NCI-H1694 treated with DMSO at 0.1 percent for 48 hours (cell line): ENCODE measurements at regions not wholly inside any gene's neighbourhood (a gene's known extent, or its start where the extent isn't known, plus 50 kb on each side); places are given as distances from the start of the nearest gene placed in this dataset.
"Not testable (repeated sequence)": the region's sequence is repeated elsewhere in the genome, so short reads cannot be mapped to it uniquely, and the experiment has no call there.

Experiments
- DNase-seq: peaks from one replicate; lab custom pipeline; 2025; lab: John Stamatoyannopoulos, UW

DNA sequence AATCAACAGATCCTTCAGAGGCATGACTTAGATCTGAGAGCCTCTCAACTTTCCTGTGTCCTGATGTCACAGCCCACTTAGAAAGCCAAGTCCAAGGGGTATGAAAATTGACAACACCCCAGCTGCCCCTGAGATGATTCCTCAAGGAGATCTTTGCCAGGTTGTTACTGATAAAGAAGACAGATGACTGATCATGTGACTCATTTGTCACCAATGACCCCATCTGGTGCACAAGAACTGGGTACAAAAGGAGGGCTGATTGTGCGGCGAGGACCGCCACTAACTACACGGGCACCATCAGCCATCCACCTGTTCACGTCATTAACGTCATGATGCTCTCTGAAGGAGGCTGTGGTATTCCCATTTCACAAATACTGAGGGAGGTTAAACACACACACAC lies 583.2 kb upstream of the KLF4 start:
- no peak for DNase-seq

DNA sequence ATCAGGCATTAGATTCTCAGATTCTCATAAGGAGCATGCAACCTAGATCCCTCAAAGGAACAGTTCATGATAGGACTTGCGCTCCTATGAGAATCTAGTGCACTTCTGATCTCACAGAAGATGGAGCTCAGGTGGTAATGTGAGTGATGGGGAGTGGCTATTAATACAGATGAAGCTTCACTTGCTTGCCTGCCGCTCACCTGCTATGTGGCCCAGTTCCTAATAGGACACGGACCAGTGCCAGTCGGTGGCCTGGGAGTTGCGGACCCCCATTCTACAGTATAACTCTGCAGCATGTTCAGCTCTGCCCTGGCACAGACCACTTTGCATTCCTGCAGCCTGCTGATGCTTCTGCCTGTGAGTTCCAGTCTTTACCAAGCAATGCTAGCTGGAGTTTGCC lies 581.3 kb upstream of the KLF4 start:
- DNase-seq: no peak

DNA sequence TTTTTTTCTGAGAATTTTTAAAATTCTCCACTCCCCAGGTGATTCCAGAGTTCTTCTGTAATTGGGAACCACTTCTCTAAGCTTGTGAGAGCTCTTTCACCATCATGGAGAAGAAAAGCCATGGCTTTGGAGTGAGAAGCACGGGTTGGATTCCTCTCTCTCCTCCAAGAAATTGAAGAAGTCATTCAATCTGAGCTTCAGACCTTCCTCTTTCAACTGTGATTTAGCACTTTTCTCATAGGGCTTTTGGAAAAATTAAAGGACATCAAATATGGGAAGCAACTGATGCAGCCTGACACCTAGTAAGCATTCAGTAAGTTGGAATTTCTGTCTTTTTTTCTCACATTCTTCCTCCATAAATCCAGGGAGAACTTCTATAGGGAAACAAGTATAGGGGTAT lies 580.4 kb upstream of the KLF4 start:
- no peak for DNase-seq

DNA sequence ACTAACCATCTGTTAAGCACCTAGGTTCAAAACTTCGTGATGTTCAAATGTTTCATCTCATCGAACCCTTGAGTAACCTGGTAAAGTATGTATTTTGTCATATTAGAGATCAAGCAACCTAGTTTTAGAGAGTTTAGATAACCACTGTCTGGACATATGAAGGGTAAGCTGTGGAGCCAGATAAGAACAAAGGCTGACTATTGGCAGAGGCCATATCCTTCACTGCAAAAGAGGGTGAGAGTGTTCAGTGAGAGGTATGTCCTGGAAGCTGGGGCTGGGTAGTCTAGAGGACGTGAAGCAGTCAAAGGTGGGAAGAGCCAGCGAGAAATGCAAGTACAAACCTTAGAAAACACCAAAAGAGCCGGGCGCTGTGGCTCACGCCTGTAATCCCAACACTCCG lies 573.1 kb upstream of the KLF4 start:
- DNase-seq: no peak

DNA sequence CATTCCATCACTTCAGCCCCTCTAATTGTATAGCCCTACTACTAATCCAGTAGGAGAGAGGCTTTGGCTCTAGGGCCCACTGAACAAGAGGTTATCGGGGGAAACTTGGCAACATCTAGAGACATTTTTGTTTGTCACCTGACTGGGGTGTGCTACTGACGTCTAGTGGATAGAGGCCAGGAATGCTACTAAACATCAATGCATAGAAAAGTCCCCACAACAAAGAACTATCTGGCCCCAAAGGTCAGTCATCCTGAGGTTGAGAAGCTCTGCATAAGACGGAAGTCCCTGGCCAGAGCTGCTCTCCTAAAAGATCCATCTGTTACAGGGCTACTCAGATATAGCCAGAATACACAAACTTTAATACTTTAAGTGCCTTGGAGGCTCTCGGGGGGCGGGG lies 570.6 kb upstream of the KLF4 start:
- no peak for DNase-seq

DNA sequence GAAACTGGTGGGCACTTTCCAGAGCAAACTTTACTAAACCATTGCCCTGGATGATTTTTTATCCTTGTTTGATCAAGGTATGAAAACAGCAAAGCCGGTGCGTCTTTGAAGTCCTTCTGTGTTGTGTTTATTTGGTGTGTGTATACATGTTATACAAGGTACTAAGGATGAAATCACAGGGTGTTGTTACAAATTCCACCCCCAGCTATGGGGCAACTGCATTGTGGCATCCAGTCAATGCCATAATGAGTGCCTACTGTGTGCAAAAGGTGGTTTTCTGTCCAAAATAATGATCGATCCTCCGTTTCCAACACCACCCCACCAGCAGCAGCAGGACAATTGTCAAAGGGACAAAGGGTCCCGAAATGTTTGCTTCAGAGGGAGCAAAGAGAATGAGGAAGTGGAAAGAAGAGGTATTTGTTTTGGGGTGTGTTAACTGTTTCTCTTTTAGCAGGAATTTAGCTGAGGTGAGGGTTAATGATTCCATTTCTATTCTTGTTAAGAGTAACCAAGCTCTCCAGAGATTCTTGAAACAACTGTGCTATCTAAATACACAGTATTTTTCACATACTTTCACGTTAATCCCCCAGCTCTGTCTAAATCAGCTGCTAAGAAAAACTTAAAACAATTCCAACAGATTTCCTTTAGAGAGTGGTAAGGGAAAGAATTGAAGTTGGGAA lies 568.7 kb upstream of the KLF4 start:
- no peak for DNase-seq

DNA sequence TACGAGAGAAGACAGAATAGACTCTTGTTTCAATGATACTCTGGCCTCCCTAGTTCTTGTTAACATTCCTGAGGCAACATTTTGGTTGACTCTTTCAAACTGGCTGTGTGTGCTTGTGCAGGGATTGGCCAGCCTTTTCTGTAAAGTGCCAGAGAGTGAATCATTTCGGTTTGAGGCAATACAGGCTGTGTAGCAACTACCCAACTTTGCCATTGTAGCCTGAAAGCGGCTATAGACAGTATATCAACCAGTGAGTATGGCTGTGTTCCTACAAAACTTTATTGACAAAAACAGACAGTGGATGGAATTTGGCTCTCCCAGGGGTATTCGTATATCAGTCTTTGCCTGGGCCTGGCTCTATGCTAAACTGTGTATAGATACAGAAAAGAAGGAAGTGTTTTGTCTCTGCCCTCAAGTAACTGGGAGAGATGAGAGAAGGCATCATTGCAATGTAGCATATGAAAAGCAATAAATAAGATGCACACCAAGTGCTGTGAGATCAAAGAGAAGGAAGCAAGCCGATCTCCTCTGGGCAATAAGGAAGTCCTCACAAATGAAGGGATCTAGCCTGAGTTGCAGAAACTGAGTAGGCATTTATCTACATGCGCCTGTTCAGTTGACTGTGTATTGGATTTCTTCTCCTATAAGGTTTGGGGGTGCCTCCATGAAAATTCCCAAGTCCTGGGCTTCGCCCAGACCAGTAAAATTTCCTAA lies 568.0 kb upstream of the KLF4 start:
- no peak for DNase-seq

DNA sequence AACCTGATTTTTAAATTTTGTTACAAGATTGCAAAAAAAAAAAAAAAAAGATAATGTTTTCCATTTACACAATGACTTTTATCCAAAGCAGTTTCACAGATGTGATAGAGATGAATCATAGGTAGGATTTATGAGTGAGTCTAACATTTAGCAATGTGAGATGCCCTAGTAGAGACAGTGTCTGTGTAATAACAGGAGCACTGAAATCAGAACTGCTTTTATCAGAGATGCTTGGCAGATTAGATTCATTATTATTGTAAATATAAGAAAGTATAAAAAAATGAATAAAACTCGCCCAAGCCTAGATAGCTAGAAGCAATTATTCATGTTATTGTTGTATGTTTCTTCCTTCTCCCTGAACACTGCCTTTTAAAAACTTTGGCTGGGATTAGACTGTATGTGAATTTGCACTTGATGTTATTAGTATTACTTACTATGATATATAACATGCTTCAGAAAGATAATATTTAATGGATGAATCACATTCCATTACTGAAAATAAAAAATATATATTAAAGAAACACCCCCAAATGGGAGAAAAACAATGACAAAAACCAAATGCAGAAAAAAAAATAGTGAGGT lies 567.3 kb upstream of the KLF4 start:
- no peak for DNase-seq

DNA sequence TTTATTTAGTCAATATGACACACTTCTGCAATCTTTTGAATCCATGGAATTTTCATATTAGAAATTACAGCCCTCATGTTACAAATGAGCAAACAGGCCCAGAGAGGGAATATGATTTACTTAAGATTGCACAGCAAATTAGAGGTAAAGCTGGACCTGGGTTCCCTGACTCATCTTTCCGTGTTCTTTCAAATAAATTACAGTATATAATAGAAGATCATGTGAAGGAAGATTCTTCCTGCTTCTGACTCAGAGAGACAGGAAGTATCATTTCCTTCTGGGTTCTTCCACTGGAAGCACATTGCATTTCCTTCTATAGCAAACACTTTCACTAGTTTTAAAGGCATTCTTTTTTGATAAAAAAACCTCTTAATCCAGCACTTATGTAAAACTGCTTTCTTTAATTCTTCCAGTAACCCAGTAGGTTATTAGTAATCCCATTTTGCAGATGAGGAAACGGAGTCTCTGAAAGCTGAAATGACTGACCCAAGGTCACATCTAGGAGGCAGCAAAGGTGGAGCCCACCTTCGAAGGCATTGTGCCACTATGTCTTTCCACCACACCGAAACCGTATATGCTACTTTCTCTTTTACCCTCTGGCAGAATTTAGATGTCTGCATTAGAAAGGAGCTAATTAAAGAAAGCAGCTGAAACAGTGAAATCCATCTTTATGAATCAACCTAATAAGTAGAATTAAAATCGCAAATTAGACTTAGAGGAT lies 566.7 kb upstream of the KLF4 start:
- DNase-seq: no peak

DNA sequence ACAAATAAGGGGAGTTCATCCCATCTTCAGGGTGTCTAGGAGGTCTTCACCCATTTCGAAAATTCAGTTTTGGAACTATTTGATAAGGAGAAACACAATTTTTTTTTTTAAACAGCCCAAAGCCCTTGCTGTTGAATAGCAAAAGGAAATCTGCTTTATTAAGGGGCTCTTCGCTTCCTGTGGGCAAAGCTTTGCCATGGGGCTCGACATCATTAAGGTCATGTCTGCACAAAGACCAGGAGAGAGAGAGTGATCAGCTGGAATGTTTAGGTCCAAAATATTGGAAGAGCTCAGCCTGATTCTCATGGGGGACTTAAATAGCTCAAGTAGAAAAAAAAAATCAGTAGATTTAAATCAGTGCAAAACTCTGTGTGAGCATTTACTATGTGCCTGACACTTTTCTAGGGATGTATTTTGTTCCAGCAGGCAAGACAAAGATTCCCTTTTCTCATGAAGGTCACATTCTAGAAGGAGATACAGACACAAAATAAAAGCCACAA lies 564.6 kb upstream of the KLF4 start:
- no peak for DNase-seq

DNA sequence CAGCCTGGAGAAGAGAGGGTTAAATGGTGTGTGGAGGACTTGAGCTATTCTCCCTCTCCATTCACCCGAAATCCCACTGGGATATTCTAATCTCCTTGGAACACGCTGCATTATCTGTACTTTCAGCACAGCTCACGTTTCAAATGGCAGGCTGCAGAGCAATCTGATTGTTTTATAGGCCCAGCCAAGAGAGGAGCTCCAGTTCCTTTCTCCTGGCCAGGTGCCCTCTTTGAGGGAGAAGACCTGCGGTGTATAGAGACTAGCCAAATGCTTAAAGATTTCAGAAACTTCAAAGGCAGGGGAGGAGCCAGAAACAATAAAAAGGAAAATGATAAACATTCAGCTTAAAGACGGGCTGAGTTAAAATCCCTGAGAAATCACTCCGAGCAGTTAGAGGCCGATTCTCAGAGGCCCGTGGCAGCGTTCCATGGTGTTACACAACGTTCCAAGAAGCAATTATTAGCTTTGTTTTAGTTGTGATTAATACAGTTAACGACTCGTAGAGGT lies 564.0 kb upstream of the KLF4 start:
- DNase-seq: no peak

DNA sequence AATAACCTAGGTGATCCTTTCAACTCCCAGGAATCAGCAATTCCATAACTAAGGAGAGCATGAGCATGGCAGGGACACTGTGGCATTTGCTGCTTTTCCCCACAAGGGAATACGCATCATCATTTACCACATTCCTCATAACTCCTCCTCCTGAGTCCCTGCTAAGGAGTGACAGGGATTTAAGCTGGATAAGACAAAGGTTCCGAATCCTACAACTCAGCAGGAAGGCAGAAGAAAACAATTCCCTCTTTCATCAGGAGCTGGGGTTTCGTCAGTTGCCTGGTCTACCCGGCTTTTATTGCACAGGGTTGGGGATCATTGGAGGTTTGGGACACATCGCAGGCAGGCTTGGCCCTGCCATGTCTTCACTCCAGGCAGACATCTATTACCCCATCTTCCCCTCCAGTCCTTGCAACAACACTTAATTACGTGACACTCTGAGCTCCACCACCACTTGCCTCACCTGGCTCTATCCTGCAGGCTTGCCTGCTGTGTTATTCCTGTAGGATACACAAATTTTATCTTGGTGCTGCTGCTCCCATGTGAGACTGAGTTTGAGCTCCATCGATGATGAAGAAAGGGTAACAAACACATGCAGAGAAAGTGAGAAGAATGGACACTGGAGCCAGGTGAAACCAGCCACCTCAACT lies 563.0 kb upstream of the KLF4 start:
- no peak for DNase-seq

DNA sequence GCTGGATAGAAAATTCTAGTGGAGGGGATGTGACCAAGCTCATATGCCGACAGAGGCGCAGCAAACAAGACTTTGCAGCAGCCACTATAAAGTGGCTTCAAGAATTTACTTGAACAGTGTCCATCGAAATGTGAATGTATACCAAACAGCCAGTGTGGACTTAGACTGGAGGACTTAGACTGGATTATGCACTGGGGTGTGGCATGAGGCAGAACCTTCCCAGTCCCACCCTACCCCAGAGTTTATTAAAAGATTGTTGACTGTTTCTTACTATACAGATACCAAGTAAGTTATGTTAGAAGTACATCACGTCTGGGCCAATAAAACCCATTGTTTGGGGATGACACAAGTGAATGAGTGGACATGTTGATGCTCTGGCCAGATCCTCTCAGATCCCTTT lies 561.3 kb upstream of the KLF4 start:
- no peak for DNase-seq

DNA sequence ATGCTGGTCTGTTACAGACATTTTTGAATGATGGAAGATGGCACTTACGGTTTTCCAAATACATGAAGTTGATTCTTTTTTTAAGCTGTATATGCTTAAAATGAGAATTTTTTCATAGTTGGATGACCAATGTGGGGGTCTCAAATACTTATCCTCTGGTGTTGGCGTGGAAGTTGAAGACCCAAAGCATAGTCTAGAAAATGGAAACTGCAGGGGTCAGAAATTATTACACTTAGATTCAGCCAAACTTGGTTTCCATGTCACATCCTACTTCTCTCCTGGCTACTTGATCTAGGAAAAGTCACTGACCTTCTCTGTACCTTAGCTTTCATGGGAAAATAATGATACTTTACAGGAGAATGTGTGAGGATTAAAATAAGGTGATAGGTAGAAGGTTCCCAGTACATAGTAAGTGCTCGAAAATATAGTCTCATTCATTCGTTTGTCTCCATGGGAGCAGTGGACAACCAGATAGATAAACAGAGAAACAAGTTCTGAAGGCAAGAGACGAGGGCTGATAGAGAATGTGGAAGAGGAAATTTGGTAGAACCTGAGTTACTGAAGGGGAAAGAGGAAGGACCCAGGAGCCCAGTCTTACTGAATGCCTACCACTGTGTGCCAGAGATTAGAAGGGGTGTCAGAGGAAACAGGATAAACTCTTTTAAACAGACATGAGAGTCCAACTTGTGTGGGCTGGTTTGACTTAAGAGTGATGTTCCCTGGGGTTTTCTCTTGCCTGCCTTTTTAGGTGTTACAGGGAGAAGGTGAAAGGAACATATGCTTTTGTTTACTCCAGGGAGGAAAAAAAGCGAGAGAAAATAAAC lies 560.3 kb upstream of the KLF4 start:
- DNase-seq: no peak

DNA sequence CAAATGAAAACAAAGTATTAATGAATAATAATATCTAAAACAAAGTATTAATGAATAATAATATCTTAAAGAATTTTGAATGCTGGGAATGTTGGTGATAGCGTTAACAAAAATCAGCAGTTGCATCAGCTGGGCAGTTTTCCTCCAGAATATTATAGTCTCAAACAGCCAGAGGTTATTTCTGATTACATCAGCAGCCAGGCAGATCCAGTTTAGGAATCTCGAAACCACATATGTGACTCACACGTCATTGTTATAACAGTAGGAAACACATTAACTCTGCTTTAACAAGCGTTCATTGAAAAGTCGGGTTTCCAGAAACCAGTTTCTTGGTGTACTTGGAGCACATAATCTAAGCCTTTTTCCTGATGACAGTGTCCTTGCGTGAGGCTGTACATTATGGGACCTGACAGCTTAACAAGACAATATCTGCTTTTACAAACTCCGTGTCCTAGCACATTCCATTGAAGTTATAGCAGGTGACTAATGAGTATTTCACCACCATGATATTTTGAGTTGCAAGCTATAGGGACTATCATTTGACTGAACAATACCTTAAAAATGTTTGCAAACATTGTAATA lies 559.5 kb upstream of the KLF4 start:
- DNase-seq: no peak

DNA sequence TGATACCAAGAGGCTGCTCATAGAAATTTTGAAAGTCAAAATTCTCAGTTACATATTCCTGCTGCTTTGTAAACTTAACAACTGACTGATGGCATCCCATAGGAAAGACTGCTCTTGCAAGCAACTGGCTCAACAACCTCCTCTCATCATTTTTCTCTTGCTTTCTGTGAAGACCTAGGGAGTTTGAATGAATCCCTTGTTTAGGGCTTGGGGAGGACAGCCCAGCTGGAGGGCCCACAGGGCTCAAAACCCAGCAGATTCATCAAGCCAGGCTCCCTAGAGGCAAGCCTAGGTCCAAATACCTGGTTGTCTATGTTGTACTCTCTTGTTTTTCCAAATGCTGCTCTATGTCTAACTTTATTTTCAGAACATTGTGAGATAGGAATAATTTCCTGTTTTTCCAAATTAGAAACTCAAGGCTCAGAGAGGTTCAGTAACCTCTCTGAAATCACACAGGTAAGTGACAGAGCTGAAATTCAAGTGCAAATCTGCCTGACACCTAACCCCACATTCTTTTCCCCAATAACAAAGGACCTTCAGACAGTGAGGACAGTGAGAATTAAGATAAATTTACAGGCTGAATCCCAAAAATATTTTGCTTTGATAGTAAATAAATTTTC lies 558.9 kb upstream of the KLF4 start:
- DNase-seq: no peak

DNA sequence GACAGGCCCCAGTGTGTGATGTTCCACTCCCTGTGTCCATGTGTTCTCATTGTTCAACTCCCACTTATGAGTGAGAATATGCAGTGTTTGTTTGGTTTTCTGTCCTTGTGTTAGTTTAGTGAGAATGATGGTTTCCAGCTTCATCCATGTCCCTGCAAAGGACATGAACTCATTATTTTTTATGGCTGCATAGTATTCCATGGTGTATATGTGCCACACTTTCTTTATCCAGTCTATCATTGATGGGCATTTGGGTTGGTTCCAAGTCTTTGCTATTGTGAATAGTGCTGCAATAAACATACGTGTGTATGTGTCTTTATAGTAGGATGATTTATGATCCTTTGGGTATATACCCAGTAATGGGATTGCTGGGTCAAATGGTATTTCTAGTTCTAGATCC lies 558.2 kb upstream of the KLF4 start:
- DNase-seq: not testable (repeated sequence)

DNA sequence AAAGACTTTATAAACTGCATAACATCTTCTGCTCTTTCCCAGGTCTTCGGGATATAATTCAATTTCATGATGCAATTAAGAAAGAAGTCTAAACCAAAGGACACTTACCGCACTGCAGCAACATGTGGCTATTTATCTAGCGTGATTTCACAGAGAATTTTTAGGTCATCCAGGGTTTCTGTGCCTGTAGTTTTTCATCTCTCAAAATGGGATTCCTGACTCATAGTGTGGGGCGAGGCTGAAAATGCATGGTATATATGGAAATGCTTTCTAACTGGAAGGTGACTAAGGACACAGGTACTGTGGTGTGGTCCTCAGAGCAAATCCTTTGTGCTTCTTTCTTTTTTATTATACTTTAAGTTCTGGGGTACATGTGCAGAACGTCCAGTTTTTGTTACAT lies 557.7 kb upstream of the KLF4 start:
- no peak for DNase-seq

DNA sequence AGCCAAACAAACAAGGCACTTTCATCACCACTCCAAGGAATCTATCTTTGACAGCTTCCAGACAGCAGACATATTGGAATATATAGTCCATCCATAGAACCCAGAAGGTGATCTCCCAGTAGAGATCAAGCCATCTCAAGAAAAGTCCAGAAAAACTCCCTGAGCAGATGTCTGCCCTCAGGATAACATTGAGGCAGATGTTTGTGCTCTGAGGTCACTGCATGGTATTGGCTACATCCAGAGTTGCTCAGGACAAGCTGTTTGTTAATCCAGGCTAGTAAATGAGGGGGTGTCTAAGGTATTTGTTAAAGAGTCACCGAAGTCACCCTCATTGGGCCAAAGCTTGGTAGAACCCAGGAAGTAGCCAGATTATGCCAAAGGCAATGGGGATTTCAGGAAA lies 556.3 kb upstream of the KLF4 start:
- DNase-seq: no peak

DNA sequence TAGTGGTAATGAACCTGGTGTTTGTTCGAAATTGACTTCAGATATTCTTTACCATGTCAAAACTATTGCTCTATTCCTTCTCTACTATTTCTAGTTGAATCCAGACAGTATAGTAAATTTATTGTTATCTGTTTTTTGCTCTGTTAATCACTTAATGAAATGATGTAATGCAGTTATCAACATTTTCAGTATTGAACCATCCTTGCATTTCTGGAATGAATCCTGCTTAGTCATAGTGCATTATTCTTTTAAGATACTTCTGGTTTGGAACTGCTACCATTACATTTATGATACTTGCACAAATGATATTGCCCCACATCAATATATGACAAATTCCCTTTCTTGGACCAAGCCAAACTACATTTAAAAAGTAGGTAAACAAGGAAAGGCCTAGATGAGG lies 554.0 kb upstream of the KLF4 start:
- no peak for DNase-seq
